Omental fat pad (tissue), 3 donors: ENCODE measurements at regions not wholly inside any gene's neighbourhood (a gene's known extent, or its start where the extent isn't known, plus 50 kb on each side); places are given as distances from the start of the nearest gene placed in this dataset. TPM values are rescaled to one million over a fixed set of nuclear protein-coding genes. Genes with fewer than 3 reads are reported as not detected.
"Not testable (repeated sequence)": the region's sequence is repeated elsewhere in the genome, so short reads cannot be mapped to it uniquely, and the experiment has no call there.

Source experiments
- ATAC-seq: fragments of 150-250 bp; one replicate; pipeline ENCODE4 v1.9.1; 2016; ENCODE audit warnings: mild to moderate bottlenecking, moderate library complexity; ENCODE audit not compliant: low FRiP score
- DNase-seq: peaks from one replicate; pipeline ENCODE4 v3.0.0-alpha.2; 2019; ENCODE audit warnings: low spot score
- CTCF ChIP-seq, 3 donors: fragments of 450-650 bp; IDR thresholded peaks; one replicate each; pipeline ENCODE4 v1.5.1; 2016 to 2017; ENCODE audit warnings: antibody characterized with exemption in 3 of 3, mild to moderate bottlenecking in 3 of 3, moderate library complexity in 2 of 3
- small RNA-seq: library from RNA; depleted of rRNA; stranded (forward); fragments of <200 nt; gene quantifications from one replicate; pipeline ENCODE3, GENCODE V24; 2016

- ATAC-seq (no peak), DNase-seq (no peak)
- no peak for TF ChIP-seq CTCF (IDR thresholded peaks at IDR 0.05)
These were observed 82.2 kb upstream of the FRG1 start for GRCh38 chr4:189858435-189858834.

GRCh38 chr4:189861101-189861500, 79.6 kb upstream of the FRG1 start:
- TF ChIP-seq CTCF (IDR thresholded peaks at IDR 0.05): no peak
- ATAC-seq: no peak
- no peak for DNase-seq

- DNase-seq (no peak), ATAC-seq (no peak)
These were observed 71.4 kb upstream of the FRG1 start for GRCh38 chr4:189869236-189869635.

GRCh38 chr4:189870511-189871234, 70.0 kb upstream of the FRG1 start:
- no peak for DNase-seq
- no peak for TF ChIP-seq CTCF (IDR thresholded peaks at IDR 0.05)
- ATAC-seq: no peak

More at GRCh38 chr4:189869236-189869635, 71.4 kb upstream of the FRG1 start:
- no peak for TF ChIP-seq CTCF (IDR thresholded peaks at IDR 0.05)

- ATAC-seq (no peak), DNase-seq (no peak)
- TF ChIP-seq CTCF (IDR thresholded peaks at IDR 0.05): no peak
These were observed 66.1 kb upstream of the FRG1 start for GRCh38 chr4:189874591-189874990.

GRCh38 chr4:189881190-189881589, 59.5 kb upstream of the FRG1 start:
- ATAC-seq: not testable (repeated sequence)
- peak; percentile 39 for DNase-seq

- DNase-seq, ATAC-seq: not testable (repeated sequence)
These were observed 52.3 kb upstream of the FRG1 start for GRCh38 chr4:189888407-189888806.

Small RNA genes lying in the stretch of these regions (small RNA-seq; reads per million reads assigned to genes)
- gene RNU1-51P: not detected
- not detected for gene RNU7-192P
